ENCODE measurements at regions not wholly inside any gene's neighbourhood (a gene's known extent, or its start where the extent isn't known, plus 50 kb on each side); places are given as distances from the start of the nearest gene placed in this dataset.
"Not testable (repeated sequence)": the region's sequence is repeated elsewhere in the genome, so short reads cannot be mapped to it uniquely, and the experiment has no call there.

DNA sequence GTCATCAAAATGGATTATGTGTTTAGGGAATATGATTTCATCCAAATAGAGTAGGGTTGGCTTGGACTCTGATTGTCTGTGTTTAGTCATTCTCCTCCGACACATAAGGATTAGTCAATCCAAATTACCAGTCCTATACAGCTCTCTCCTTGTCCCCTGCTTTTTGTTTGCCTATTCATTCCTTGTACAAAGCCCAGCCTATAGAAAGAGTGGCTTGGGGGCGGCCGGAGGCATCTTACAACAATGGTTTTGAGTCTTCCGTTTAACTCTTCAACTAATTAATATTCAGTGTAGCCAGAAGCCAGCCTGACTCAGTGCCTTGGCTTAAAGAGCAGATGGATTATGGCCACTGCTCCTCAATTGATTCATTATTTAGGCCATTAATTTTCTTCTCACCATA is 796.6 kb upstream of the POU3F4 start:
- H3K4me1 ChIP-seq (ENCODE audit: insufficient read depth, low read length, poor library complexity, severe bottlenecking), result no peaks in the 10 kb centered on the region
- no peaks in the 10 kb centered on the region for H3K9me3 ChIP-seq (ENCODE audit: low read length)
- no peak overlapping the region for H3K27ac ChIP-seq (ENCODE audit: low read depth, low read length, poor library complexity, severe bottlenecking)
- no peak overlapping the region for H2AFZ ChIP-seq (ENCODE audit: low read length)
- no peaks in the 10 kb centered on the region for H3K36me3 ChIP-seq (ENCODE audit: insufficient read depth, low read length)
- no peak overlapping the region for H3K4me2 ChIP-seq (ENCODE audit: low read length)
- TF ChIP-seq EZH2phosphoT487 (IDR thresholded peaks at IDR 0.05; ENCODE audit: borderline replicate concordance, low read depth, low read length) (no peak), CTCF (conservative IDR thresholded peaks at IDR 0.05; ENCODE audit: low read length) (no peak)
- H4K20me1 ChIP-seq (ENCODE audit: insufficient read depth, low read length), result no peaks in the 10 kb centered on the region
- ChIA-PET CTCF (ENCODE audit: unreplicated experiment) (no interaction called here), POLR2A (no interaction called here)
- no peaks in the 10 kb centered on the region for H3K79me2 ChIP-seq (ENCODE audit: insufficient read depth, low read depth, low read length)
- no peak overlapping the region for H3K4me3 ChIP-seq (ENCODE audit: low read depth, low read length, poor library complexity, severe bottlenecking)
- no peaks in the 10 kb centered on the region for H3K9me2 ChIP-seq (ENCODE audit: insufficient read depth, low read length)
- no TSS peak for BruUV-seq (replicated peaks)
- DNase-seq (ENCODE audit: low spot score), result no peak
- intact Hi-C loops (cut with micrococcal nuclease; ENCODE audit: unreplicated experiment), result no loop called here

DNA sequence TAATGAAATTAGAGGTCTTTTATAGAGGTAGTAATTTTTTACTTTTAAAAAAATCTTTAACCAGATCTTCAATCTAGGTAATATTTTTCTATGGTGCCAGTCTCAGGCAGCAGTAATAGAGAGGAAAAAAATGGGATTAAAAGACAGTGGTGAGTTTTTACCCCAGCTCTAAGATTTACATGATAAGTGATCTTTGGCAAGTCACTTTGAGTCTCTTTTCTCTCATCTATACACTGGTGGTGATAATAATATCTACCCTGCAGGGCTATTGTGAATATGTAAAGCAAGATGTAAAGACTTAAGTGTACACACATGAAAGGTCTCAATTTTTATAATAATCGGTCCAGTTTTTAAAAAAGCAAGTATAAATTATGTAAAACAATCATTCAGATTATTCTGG is 786.2 kb upstream of the POU3F4 start:
- Histone ChIP-seq H4K20me1 (ENCODE audit: insufficient read depth, low read length) (no peaks in the 10 kb centered on the region), H3K27ac (ENCODE audit: low read depth, low read length, poor library complexity, severe bottlenecking) (no peak overlapping the region), H3K4me3 (ENCODE audit: low read depth, low read length, poor library complexity, severe bottlenecking) (no peak overlapping the region), H2AFZ (ENCODE audit: low read length) (no peak overlapping the region), H3K9me2 (ENCODE audit: insufficient read depth, low read length) (no peaks in the 10 kb centered on the region), H3K4me2 (ENCODE audit: low read length) (no peak overlapping the region), H3K9me3 (ENCODE audit: low read length) (no peaks in the 10 kb centered on the region), H3K36me3 (ENCODE audit: insufficient read depth, low read length) (no peaks in the 10 kb centered on the region), H3K4me1 (ENCODE audit: insufficient read depth, low read length, poor library complexity, severe bottlenecking) (no peaks in the 10 kb centered on the region), H3K79me2 (ENCODE audit: insufficient read depth, low read depth, low read length) (no peaks in the 10 kb centered on the region)
- TF ChIP-seq EZH2phosphoT487 (IDR thresholded peaks at IDR 0.05; ENCODE audit: borderline replicate concordance, low read depth, low read length) (no peak), CTCF (conservative IDR thresholded peaks at IDR 0.05; ENCODE audit: low read length) (no peak)
- intact Hi-C loops (cut with micrococcal nuclease; ENCODE audit: unreplicated experiment), result no loop called here
- ChIA-PET POLR2A (no interaction called here), CTCF (ENCODE audit: unreplicated experiment) (no interaction called here)
- BruUV-seq (replicated peaks), result no TSS peak
- DNase-seq (ENCODE audit: low spot score), result no peak

- H3K4me3 ChIP-seq (ENCODE audit: low read depth, low read length, poor library complexity, severe bottlenecking), result no peak overlapping the region
- BruUV-seq (replicated peaks), result no TSS peak
- H2AFZ ChIP-seq (ENCODE audit: low read length), result no peak overlapping the region
- H3K4me1 ChIP-seq (ENCODE audit: insufficient read depth, low read length, poor library complexity, severe bottlenecking), result no peaks in the 10 kb centered on the region
- intact Hi-C loops (cut with micrococcal nuclease; ENCODE audit: unreplicated experiment), result no loop called here
- H3K4me2 ChIP-seq (ENCODE audit: low read length), result no peak overlapping the region
- no peaks in the 10 kb centered on the region for H3K36me3 ChIP-seq (ENCODE audit: insufficient read depth, low read length)
- ChIA-PET POLR2A (interaction anchor here (0.7 kb wide), 1 partner anchor 669 kb away, joined by 4 read pairs; no protein-coding TSS in a partner anchor), CTCF (ENCODE audit: unreplicated experiment) (no interaction called here)
- H3K9me2 ChIP-seq (ENCODE audit: insufficient read depth, low read length), result no peaks in the 10 kb centered on the region
- no peaks in the 10 kb centered on the region for H4K20me1 ChIP-seq (ENCODE audit: insufficient read depth, low read length)
- no peak for DNase-seq (ENCODE audit: low spot score)
- no peaks in the 10 kb centered on the region for H3K9me3 ChIP-seq (ENCODE audit: low read length)
- no peaks in the 10 kb centered on the region for H3K79me2 ChIP-seq (ENCODE audit: insufficient read depth, low read depth, low read length)
- no peak for TF ChIP-seq CTCF (conservative IDR thresholded peaks at IDR 0.05; ENCODE audit: low read length)
- TF ChIP-seq EZH2phosphoT487 (IDR thresholded peaks at IDR 0.05; ENCODE audit: borderline replicate concordance, low read depth, low read length), result no peak
- no peak overlapping the region for H3K27ac ChIP-seq (ENCODE audit: low read depth, low read length, poor library complexity, severe bottlenecking)
These were observed 784.3 kb upstream of the POU3F4 start for GRCh38 chrX:82723806-82724205.

GRCh38 chrX:82727436-82727835 is 780.7 kb upstream of the POU3F4 start:
- H3K4me2 ChIP-seq (ENCODE audit: low read length); BruUV-seq (replicated peaks); H3K4me1 ChIP-seq (ENCODE audit: insufficient read depth, low read length, poor library complexity, severe bottlenecking); H3K27ac ChIP-seq (ENCODE audit: low read depth, low read length, poor library complexity, severe bottlenecking); H3K36me3 ChIP-seq (ENCODE audit: insufficient read depth, low read length); DNase-seq (ENCODE audit: low spot score); H2AFZ ChIP-seq (ENCODE audit: low read length); intact Hi-C loops (cut with micrococcal nuclease; ENCODE audit: unreplicated experiment); CTCF ChIA-PET (ENCODE audit: unreplicated experiment); POLR2A ChIA-PET; H3K79me2 ChIP-seq (ENCODE audit: insufficient read depth, low read depth, low read length); H4K20me1 ChIP-seq (ENCODE audit: insufficient read depth, low read length); H3K9me2 ChIP-seq (ENCODE audit: insufficient read depth, low read length); H3K4me3 ChIP-seq (ENCODE audit: low read depth, low read length, poor library complexity, severe bottlenecking); H3K9me3 ChIP-seq (ENCODE audit: low read length): not testable (repeated sequence)
